ENCODE measurements at regions not wholly inside any gene's neighbourhood (a gene's known extent, or its start where the extent isn't known, plus 50 kb on each side); places are given as distances from the start of the nearest gene placed in this dataset.

GRCh38 chr2:8371653-8372052 lies 310.2 kb upstream of the ID2 start:
- Histone ChIP-seq H3K4me3 (ENCODE audit: low read depth, low read length) (no peak overlapping the region), H3K36me3 (ENCODE audit: control insufficient read depth, insufficient read depth, low read length) (no peaks in the 10 kb centered on the region), H3K9me3 (peaks cover 10% of the 10 kb centered on the region), H3K4me1 (no peaks in the 10 kb centered on the region), H3K27me3 (replicated peaks; ENCODE audit: control insufficient read depth, insufficient read depth, low read length) (no peaks in the 10 kb centered on the region)
- BruUV-seq (replicated peaks) = no TSS peak
- ChIA-PET POLR2A (no interaction called here), CTCF (no interaction called here)
- no peak overlapping the region for H3K4me3 Mint-ChIP-seq (ENCODE audit: unreplicated experiment)
- TF ChIP-seq CTCF (IDR thresholded peaks at IDR 0.05; ENCODE audit: insufficient read depth in 1 of 2, low read depth in 1 of 2, low read length in 1 of 2, severe bottlenecking in 1 of 2, unreplicated experiment in 1 of 2) = no peak
- H3K27me3 Mint-ChIP-seq (ENCODE audit: insufficient read depth, unreplicated experiment) = peaks cover 4% of the 10 kb centered on the region
- DNase-seq = no peak
- peaks cover 15% of the 10 kb centered on the region for H3K9me3 Mint-ChIP-seq (ENCODE audit: unreplicated experiment)
- intact Hi-C loops (cut with micrococcal nuclease; ENCODE audit: unreplicated experiment) = no loop called here
- no peak overlapping the region for H3K27ac Mint-ChIP-seq (ENCODE audit: unreplicated experiment)
- no peaks in the 10 kb centered on the region for H3K4me1 Mint-ChIP-seq (ENCODE audit: low read depth, unreplicated experiment)
- H3K36me3 Mint-ChIP-seq (ENCODE audit: insufficient read depth, unreplicated experiment) = no peaks in the 10 kb centered on the region

- Mint-ChIP-seq H3K4me3 (ENCODE audit: unreplicated experiment) (no peak overlapping the region), H3K27ac (ENCODE audit: unreplicated experiment) (no peak overlapping the region), H3K36me3 (ENCODE audit: insufficient read depth, unreplicated experiment) (no peaks in the 10 kb centered on the region), H3K27me3 (ENCODE audit: insufficient read depth, unreplicated experiment) (peaks cover 4% of the 10 kb centered on the region), H3K4me1 (ENCODE audit: low read depth, unreplicated experiment) (no peaks in the 10 kb centered on the region), H3K9me3 (ENCODE audit: unreplicated experiment) (peaks cover 15% of the 10 kb centered on the region)
- POLR2A ChIA-PET = no interaction called here
- Histone ChIP-seq H3K4me3 (ENCODE audit: low read depth, low read length) (no peak overlapping the region), H3K9me3 (peaks cover 10% of the 10 kb centered on the region), H3K27me3 (replicated peaks; ENCODE audit: control insufficient read depth, insufficient read depth, low read length) (no peaks in the 10 kb centered on the region), H3K36me3 (ENCODE audit: control insufficient read depth, insufficient read depth, low read length) (no peaks in the 10 kb centered on the region), H3K4me1 (no peaks in the 10 kb centered on the region)
- no peak for DNase-seq
- no peak for TF ChIP-seq CTCF (IDR thresholded peaks at IDR 0.05; ENCODE audit: insufficient read depth in 1 of 2, low read depth in 1 of 2, low read length in 1 of 2, severe bottlenecking in 1 of 2, unreplicated experiment in 1 of 2)
- CTCF ChIA-PET = no interaction called here
- no TSS peak for BruUV-seq (replicated peaks)
- intact Hi-C loops (cut with micrococcal nuclease; ENCODE audit: unreplicated experiment) = no loop called here
Measured at GRCh38 chr2:8374782-8375181, 307.1 kb upstream of the ID2 start.

DNA sequence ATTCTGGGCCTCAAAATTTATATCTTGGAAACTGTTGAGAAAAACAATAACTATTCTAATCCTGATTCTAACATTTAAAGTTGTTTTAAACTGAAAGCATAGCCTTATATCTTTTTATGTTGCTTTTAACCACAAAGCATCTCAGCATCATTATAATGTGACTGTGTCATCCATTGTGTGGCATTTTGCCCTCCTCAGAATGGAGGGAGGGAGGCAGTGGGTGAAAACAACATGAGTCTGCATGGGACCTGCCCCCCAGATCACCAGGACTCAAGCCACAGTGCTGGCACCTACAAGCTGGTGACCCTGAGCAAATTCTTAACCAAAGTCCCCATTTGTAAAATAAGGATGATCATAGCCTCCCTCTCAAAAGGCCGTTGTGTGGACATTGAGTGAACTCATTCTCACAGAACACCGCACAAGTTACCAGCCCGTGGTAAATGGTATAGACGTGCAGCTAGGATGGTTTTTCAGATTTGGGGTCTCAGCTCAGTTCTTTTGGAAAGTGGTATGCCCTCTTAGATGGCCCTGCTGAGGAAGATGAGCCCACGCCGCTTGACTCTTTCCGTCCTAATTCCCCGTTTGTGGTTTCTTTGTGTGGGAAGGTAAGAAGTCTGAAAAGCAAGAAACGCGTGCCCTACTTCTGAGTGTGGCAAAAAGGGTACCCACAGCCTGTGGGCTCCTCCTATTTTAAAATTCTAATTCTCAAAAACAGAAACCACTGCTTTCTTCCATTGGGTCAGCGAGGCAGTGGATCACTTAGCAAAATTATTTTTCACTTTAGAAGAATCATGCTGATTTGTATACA lies 305.0 kb upstream of the ID2 start:
- ChIA-PET CTCF (no interaction called here), POLR2A (no interaction called here)
- no TSS peak for BruUV-seq (replicated peaks)
- H3K9me3 Mint-ChIP-seq (ENCODE audit: unreplicated experiment) = peaks cover 15% of the 10 kb centered on the region
- Histone ChIP-seq H3K36me3 (ENCODE audit: control insufficient read depth, insufficient read depth, low read length) (no peaks in the 10 kb centered on the region), H3K27me3 (replicated peaks; ENCODE audit: control insufficient read depth, insufficient read depth, low read length) (no peaks in the 10 kb centered on the region), H3K4me3 (ENCODE audit: low read depth, low read length) (no peak overlapping the region), H3K9me3 (peaks cover 10% of the 10 kb centered on the region), H3K4me1 (no peaks in the 10 kb centered on the region)
- intact Hi-C loops (cut with micrococcal nuclease; ENCODE audit: unreplicated experiment) = no loop called here
- no peak for DNase-seq
- no peaks in the 10 kb centered on the region for H3K4me1 Mint-ChIP-seq (ENCODE audit: low read depth, unreplicated experiment)
- TF ChIP-seq CTCF (IDR thresholded peaks at IDR 0.05; ENCODE audit: insufficient read depth in 1 of 2, low read depth in 1 of 2, low read length in 1 of 2, severe bottlenecking in 1 of 2, unreplicated experiment in 1 of 2) = no peak
- no peak overlapping the region for H3K27ac Mint-ChIP-seq (ENCODE audit: unreplicated experiment)
- no peak overlapping the region for H3K4me3 Mint-ChIP-seq (ENCODE audit: unreplicated experiment)
- no peaks in the 10 kb centered on the region for H3K36me3 Mint-ChIP-seq (ENCODE audit: insufficient read depth, unreplicated experiment)
- H3K27me3 Mint-ChIP-seq (ENCODE audit: insufficient read depth, unreplicated experiment) = peaks cover 4% of the 10 kb centered on the region

Data from Caco-2 (cell line).